ENCODE measurements at regions not wholly inside any gene's neighbourhood (a gene's known extent, or its start where the extent isn't known, plus 50 kb on each side); places are given as distances from the start of the nearest gene placed in this dataset.
"Not testable (repeated sequence)": the region's sequence is repeated elsewhere in the genome, so short reads cannot be mapped to it uniquely, and the experiment has no call there.

GRCh38 chr2:192983173-192983572, 788.4 kb upstream of the TMEFF2 start:
- no peak for DNase-seq

GRCh38 chr2:192978395-192978794, 783.7 kb upstream of the TMEFF2 start:
- DNase-seq: no peak

- DNase-seq: no peak
Observed at GRCh38 chr2:192971981-192972380, 777.2 kb upstream of the TMEFF2 start.

GRCh38 chr2:192969055-192969454, 774.3 kb upstream of the TMEFF2 start:
- no peak for DNase-seq

GRCh38 chr2:192960945-192961344, 766.2 kb upstream of the TMEFF2 start:
- no peak for DNase-seq

GRCh38 chr2:192958615-192959014, 763.9 kb upstream of the TMEFF2 start:
- DNase-seq: not testable (repeated sequence)

GRCh38 chr2:192957425-192957824, 762.7 kb upstream of the TMEFF2 start:
- no peak for DNase-seq

GRCh38 chr2:192953116-192953515, 758.4 kb upstream of the TMEFF2 start:
- no peak for DNase-seq

- no peak for DNase-seq
Observed at GRCh38 chr2:192952245-192952644, 757.5 kb upstream of the TMEFF2 start.

GRCh38 chr2:192948316-192948715, 753.6 kb upstream of the TMEFF2 start:
- no peak for DNase-seq

- no peak for DNase-seq
Observed at GRCh38 chr2:192947352-192947751, 752.6 kb upstream of the TMEFF2 start.

GRCh38 chr2:192940767-192941166, 746.0 kb upstream of the TMEFF2 start:
- no peak for DNase-seq

- no peak for DNase-seq
Observed at GRCh38 chr2:192932376-192932775, 737.6 kb upstream of the TMEFF2 start.

- DNase-seq: not testable (repeated sequence)
Observed at GRCh38 chr2:192921631-192922030, 726.9 kb upstream of the TMEFF2 start.

- DNase-seq: no peak
Observed at GRCh38 chr2:192901446-192901845, 706.7 kb upstream of the TMEFF2 start.

- no peak for DNase-seq
Observed at GRCh38 chr2:192899466-192899865, 704.7 kb upstream of the TMEFF2 start.

GRCh38 chr2:192893976-192894375, 699.2 kb upstream of the TMEFF2 start:
- not testable (repeated sequence) for DNase-seq

GRCh38 chr2:192888109-192888508, 693.4 kb upstream of the TMEFF2 start:
- DNase-seq: no peak

- no peak for DNase-seq
Observed at GRCh38 chr2:192887337-192887736, 692.6 kb upstream of the TMEFF2 start.

GRCh38 chr2:192886636-192887035, 691.9 kb upstream of the TMEFF2 start:
- no peak for DNase-seq

GRCh38 chr2:192885569-192886160, 690.9 kb upstream of the TMEFF2 start:
- no peak for DNase-seq

GRCh38 chr2:192877159-192877558, 682.4 kb upstream of the TMEFF2 start:
- DNase-seq: no peak

GRCh38 chr2:192876698-192877097, 682.0 kb upstream of the TMEFF2 start:
- no peak for DNase-seq

GRCh38 chr2:192854706-192855105, 660.0 kb upstream of the TMEFF2 start:
- no peak for DNase-seq

- DNase-seq: no peak
Observed at GRCh38 chr2:192854031-192854430, 659.3 kb upstream of the TMEFF2 start.

- no peak for DNase-seq
Observed at GRCh38 chr2:192828947-192829346, 634.2 kb upstream of the TMEFF2 start.
